ENCODE measurements at regions not wholly inside any gene's neighbourhood (a gene's known extent, or its start where the extent isn't known, plus 50 kb on each side); places are given as distances from the start of the nearest gene placed in this dataset.

GRCh38 chr4:31391976-31392375 is 671.8 kb downstream of the PCDH7 start:
- no peak for TF ChIP-seq CTCF (conservative IDR thresholded peaks at IDR 0.05; ENCODE audit: low read length)
- TF ChIP-seq EZH2phosphoT487 (IDR thresholded peaks at IDR 0.05; ENCODE audit: borderline replicate concordance), result no peak

All from Loucy (cell line).